ENCODE measurements at regions not wholly inside any gene's neighbourhood (a gene's known extent, or its start where the extent isn't known, plus 50 kb on each side); places are given as distances from the start of the nearest gene placed in this dataset.

DNA sequence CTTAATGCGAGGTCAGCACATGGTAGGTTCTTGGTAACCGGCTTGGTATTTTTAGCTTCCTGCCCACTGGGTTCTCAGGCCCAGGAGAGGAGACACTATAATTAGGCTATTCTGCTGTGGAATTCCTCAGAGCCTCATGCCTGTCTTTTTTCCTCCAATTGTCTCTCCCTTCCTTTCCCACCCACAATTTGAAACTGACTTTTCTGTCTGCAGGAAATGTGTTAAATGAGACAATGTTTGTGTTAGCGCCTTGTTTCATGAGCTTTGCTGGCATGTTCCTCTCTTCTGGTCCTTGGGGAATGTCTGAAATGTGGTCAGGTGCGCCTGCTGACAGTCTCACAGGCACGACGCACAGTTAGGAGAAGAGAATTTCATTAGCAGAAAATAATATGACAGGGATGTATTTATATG lies 223.6 kb upstream of the CTNNB1 start:
- H3K4me3 ChIP-seq: no peak overlapping the region
- H3K27ac ChIP-seq: no peak overlapping the region
- no peaks in the 10 kb centered on the region for H3K4me1 ChIP-seq

DNA sequence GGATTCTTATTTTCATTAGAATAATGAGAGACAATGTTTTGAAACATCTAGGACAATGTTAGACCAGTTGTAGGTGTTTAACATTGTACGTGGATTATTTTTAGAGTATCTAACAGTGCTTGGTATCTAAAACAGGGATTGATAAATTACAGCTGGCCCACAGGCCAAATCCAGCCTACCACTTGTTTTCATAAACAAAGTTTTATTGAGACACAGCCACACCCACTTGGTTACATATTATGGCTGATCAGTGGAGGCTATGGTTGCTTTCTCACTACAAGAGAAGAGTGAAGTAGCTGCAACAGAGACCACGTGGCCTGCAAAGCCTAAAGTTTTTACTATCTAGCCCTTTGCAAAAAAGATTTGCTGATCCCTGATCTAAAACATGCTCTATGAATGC lies 223.1 kb upstream of the CTNNB1 start:
- TF ChIP-seq CTCF (IDR thresholded peaks at IDR 0.05): no peak
- H3K9me3 ChIP-seq: no peaks in the 10 kb centered on the region
- H3K36me3 ChIP-seq (ENCODE audit: insufficient read depth in 1 of 2, low read depth in 1 of 2): no peaks in the 10 kb centered on the region
- no peaks in the 10 kb centered on the region for H3K27me3 ChIP-seq (ENCODE audit: insufficient read depth in 3 of 3, low read length in 2 of 3)
- 80 to 85% (median 80%) methylated on average over 2 of the region's 2 CpGs for WGBS, 3 donors
- ATAC-seq (no peak), DNase-seq (no peak)
- no peaks in the 10 kb centered on the region for H3K4me1 ChIP-seq
- no peak overlapping the region for H3K27ac ChIP-seq
- no peak overlapping the region for H3K4me3 ChIP-seq
- intact Hi-C loops (cut with DNase I): loop anchor here in 1 of 2 donors (10.0 kb wide), 3 partner anchors 229 to 1391 kb away; no protein-coding TSS in a partner anchor

More for the DNA sequence above, 223.6 kb upstream of the CTNNB1 start:
- intact Hi-C loops (cut with DNase I): loop anchor here in 1 of 2 donors (10.0 kb wide), 3 partner anchors 229 to 1391 kb away; no protein-coding TSS in a partner anchor
- 36 to 48% (median 45%) methylated on average over 6 of the region's 6 CpGs for WGBS, 3 donors
- DNase-seq: no peak
- Histone ChIP-seq H3K27me3 (ENCODE audit: insufficient read depth in 3 of 3, low read length in 2 of 3) (no peaks in the 10 kb centered on the region), H3K36me3 (ENCODE audit: insufficient read depth in 1 of 2, low read depth in 1 of 2) (no peaks in the 10 kb centered on the region), H3K9me3 (no peaks in the 10 kb centered on the region)
- ATAC-seq: no peak
- no peak for TF ChIP-seq CTCF (IDR thresholded peaks at IDR 0.05)

GRCh38 chr3:40978442-40978841 lies 220.9 kb upstream of the CTNNB1 start:
- intact Hi-C loops (cut with DNase I): loop anchor here in 1 of 2 donors (10.0 kb wide), 3 partner anchors 226 to 1394 kb away; no protein-coding TSS in a partner anchor
- 62 to 67% (median 63%) methylated on average over 2 of the region's 2 CpGs for WGBS, 3 donors
- H3K4me1 ChIP-seq: no peaks in the 10 kb centered on the region

DNA sequence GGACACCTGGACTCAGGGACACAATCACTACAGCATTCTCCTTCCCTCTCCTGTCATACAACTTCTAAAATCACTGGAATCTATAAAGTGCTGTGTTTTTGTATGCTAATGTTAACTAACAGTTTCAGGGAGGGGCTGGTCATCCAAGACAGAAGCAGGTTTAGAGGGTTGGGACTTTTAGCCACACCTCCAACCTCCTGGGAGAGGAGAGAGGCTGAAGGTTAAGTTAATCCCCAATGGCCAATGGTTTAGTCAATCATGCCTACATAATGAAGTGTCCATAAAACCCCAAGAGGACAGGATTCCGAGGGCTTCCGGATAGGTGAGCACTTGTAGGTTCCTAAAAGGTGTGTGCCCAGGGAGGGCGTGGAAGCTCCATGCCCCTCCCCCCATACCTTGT lies 219.3 kb upstream of the CTNNB1 start:
- no peaks in the 10 kb centered on the region for H3K27me3 ChIP-seq (ENCODE audit: insufficient read depth in 3 of 3, low read length in 2 of 3)
- no peak overlapping the region for H3K4me3 ChIP-seq
- DNase-seq: no peak
- no peak for TF ChIP-seq CTCF (IDR thresholded peaks at IDR 0.05)
- no peaks in the 10 kb centered on the region for H3K4me1 ChIP-seq
- no peaks in the 10 kb centered on the region for H3K36me3 ChIP-seq (ENCODE audit: insufficient read depth in 1 of 2, low read depth in 1 of 2)
- intact Hi-C loops (cut with DNase I): loop anchor here in 1 of 2 donors (10.0 kb wide), 3 partner anchors 225 to 1395 kb away; no protein-coding TSS in a partner anchor
- no peaks in the 10 kb centered on the region for H3K9me3 ChIP-seq
- no peak for ATAC-seq
- WGBS, 3 donors: 93 to 98% (median 98%) methylated on average over 3 of the region's 3 CpGs
- H3K27ac ChIP-seq: no peak overlapping the region

More at GRCh38 chr3:40978442-40978841, 220.9 kb upstream of the CTNNB1 start:
- Histone ChIP-seq H3K27me3 (ENCODE audit: insufficient read depth in 3 of 3, low read length in 2 of 3) (no peaks in the 10 kb centered on the region), H3K36me3 (ENCODE audit: insufficient read depth in 1 of 2, low read depth in 1 of 2) (no peaks in the 10 kb centered on the region), H3K4me3 (no peak overlapping the region), H3K9me3 (no peaks in the 10 kb centered on the region), H3K27ac (no peak overlapping the region)
- no peak for TF ChIP-seq CTCF (IDR thresholded peaks at IDR 0.05)
- no peak for DNase-seq
- ATAC-seq: no peak

- DNase-seq (no peak), ATAC-seq (no peak)
- Histone ChIP-seq H3K36me3 (ENCODE audit: insufficient read depth in 1 of 2, low read depth in 1 of 2) (no peaks in the 10 kb centered on the region), H3K4me3 (no peak overlapping the region), H3K4me1 (no peaks in the 10 kb centered on the region), H3K27me3 (ENCODE audit: insufficient read depth in 3 of 3, low read length in 2 of 3) (no peaks in the 10 kb centered on the region), H3K9me3 (no peaks in the 10 kb centered on the region), H3K27ac (no peak overlapping the region)
- no peak for TF ChIP-seq CTCF (IDR thresholded peaks at IDR 0.05)
- intact Hi-C loops (cut with DNase I): no loop called here
- WGBS, 3 donors: 83 to 91% (median 86%) methylated on average over 4 of the region's 4 CpGs
Observed at GRCh38 chr3:40980467-40980866, 218.8 kb upstream of the CTNNB1 start.
